PC-3 (cell line): ENCODE measurements at regions not wholly inside any gene's neighbourhood (a gene's known extent, or its start where the extent isn't known, plus 50 kb on each side); places are given as distances from the start of the nearest gene placed in this dataset.

Experiments
- ATAC-seq: fragments of 200-7000 bp; cut with Tn5 transposase; 2 replicates; pipeline ENCODE4 v1.9.1; 2020; ENCODE audit warnings: mild to moderate bottlenecking, moderate library complexity
- BruUV-seq: library from RNA; stranded (reverse); fragments of 400-500 nt; replicated peaks from 2 replicates; lab custom pipeline; 2021; lab: Mats Ljungman, UMichigan
- CTCF ChIA-PET: fragments of 300-600 bp; sonication (Branson Sonifier 250); formaldehyde crosslinking; loops from one replicate; lab custom pipeline; 2022; ENCODE audit warnings: antibody characterized with exemption; lab: Charles Lee
- POLR2A ChIA-PET: fragments of 300-600 bp; sonication (Branson Sonifier 250); formaldehyde crosslinking; loops from one replicate; lab custom pipeline; 2022; ENCODE audit warnings: antibody characterized with exemption; ENCODE audit not compliant: unreplicated experiment; lab: Charles Lee
- DNase-seq: peaks from one replicate; pipeline ENCODE4 v3.0.0-alpha.2; 2015
- H2AFZ ChIP-seq: fragments of 300-600 bp; sonication (generic); 2 replicates; pipeline ENCODE4 v1.6.0; 2016; ENCODE audit warnings: antibody characterized with exemption, low read length
- H3F3A ChIP-seq: fragments of 300-600 bp; sonication (generic); one replicate; pipeline ENCODE4 v1.6.0; 2017; ENCODE audit warnings: antibody characterized with exemption, low read length, control low read depth, mild to moderate bottlenecking; ENCODE audit not compliant: unreplicated experiment
- H3K27ac ChIP-seq: fragments of 300-600 bp; sonication (generic); 2 replicates; pipeline ENCODE4 v1.5.1; 2016; ENCODE audit warnings: mild to moderate bottlenecking, low read length
- H3K27me3 ChIP-seq: fragments of 300-600 bp; sonication (generic); 2 replicates; pipeline ENCODE4 v1.6.1; 2016; ENCODE audit warnings: low read length, mixed read lengths
- H3K36me3 ChIP-seq: fragments of 300-600 bp; sonication (generic); 2 replicates; pipeline ENCODE4 v1.6.1; 2016; ENCODE audit warnings: low read depth, mixed run types, low read length, mixed read lengths
- H3K4me1 ChIP-seq: fragments of 300-600 bp; sonication (generic); 2 replicates; pipeline ENCODE4 v1.5.1; 2016; ENCODE audit warnings: low read length; ENCODE audit not compliant: insufficient read depth
- H3K4me2 ChIP-seq: fragments of 300-600 bp; sonication (generic); 2 replicates; pipeline ENCODE4 v1.6.0; 2016; ENCODE audit warnings: low read length
- H3K4me3 ChIP-seq: fragments of 300-600 bp; sonication (generic); 2 replicates; pipeline ENCODE4 v1.5.1; 2016; ENCODE audit warnings: mild to moderate bottlenecking, low read length, mixed read lengths
- H3K79me2 ChIP-seq: fragments of 300-600 bp; sonication (generic); 2 replicates; pipeline ENCODE4 v1.6.1; 2017; ENCODE audit warnings: low read length, mixed read lengths
- H3K9ac ChIP-seq: fragments of 300-600 bp; sonication (generic); 2 replicates; pipeline ENCODE4 v1.6.0; 2016; ENCODE audit warnings: mild to moderate bottlenecking, low read length
- H3K9me2 ChIP-seq: fragments of 300-600 bp; sonication (generic); replicated peaks from 2 replicates; pipeline ENCODE4 v1.6.1; 2016; ENCODE audit warnings: mixed run types, low read length, mixed read lengths
- H3K9me3 ChIP-seq: fragments of 300-600 bp; sonication (generic); 2 replicates; pipeline ENCODE4 v1.6.1; 2016; ENCODE audit warnings: low read length, mixed read lengths
- H4K20me1 ChIP-seq: fragments of 300-600 bp; sonication (generic); 2 replicates; pipeline ENCODE4 v1.6.1; 2016; ENCODE audit warnings: low read length, mixed read lengths
- EZH2 ChIP-seq: fragments of 300-600 bp; sonication (generic); IDR thresholded peaks from one replicate; pipeline ENCODE4 v1.6.1; 2017; ENCODE audit warnings: antibody characterized with exemption, mild to moderate bottlenecking, low read length; ENCODE audit not compliant: unreplicated experiment
- EZH2phosphoT487 ChIP-seq: fragments of 300-600 bp; sonication (generic); IDR thresholded peaks from 2 replicates; pipeline ENCODE4 v1.6.1; 2018; ENCODE audit warnings: mild to moderate bottlenecking, antibody characterized with exemption, low read length, borderline replicate concordance
- intact Hi-C: fragments of 100-400 bp; cut with micrococcal nuclease; formaldehyde crosslinking; loops from 2 replicates; pipeline ENCODE4 v1.9.0; 2023
- TF ChIP-seq, protein P1 (sequence below): fragments of 300-600 bp; sonication (generic); conservative IDR thresholded peaks from 2 replicates; pipeline ENCODE4 v1.5.1; 2017; ENCODE audit warnings: antibody characterized with exemption, low read depth, mild to moderate bottlenecking, low read length

DNA sequence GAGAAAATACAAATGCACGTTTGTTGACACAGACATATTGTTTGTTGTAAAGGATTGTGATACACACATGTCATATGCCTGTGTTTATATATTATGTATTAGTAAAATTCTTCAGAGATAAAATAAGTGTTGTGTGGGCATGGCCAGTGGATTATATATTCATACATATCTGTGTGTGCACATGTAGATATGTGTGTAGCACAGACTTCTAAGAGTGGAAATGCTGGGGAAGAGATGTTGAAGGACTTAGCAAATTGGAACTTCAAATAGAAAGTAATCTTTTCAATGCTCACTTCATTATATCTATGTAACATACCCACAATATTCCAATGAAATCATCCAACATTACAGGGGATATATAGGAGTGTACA is 413.2 kb downstream of the LMO7 start:
- BruUV-seq, result no TSS peak
- ChIA-PET POLR2A (no interaction called here), CTCF (no interaction called here)

DNA sequence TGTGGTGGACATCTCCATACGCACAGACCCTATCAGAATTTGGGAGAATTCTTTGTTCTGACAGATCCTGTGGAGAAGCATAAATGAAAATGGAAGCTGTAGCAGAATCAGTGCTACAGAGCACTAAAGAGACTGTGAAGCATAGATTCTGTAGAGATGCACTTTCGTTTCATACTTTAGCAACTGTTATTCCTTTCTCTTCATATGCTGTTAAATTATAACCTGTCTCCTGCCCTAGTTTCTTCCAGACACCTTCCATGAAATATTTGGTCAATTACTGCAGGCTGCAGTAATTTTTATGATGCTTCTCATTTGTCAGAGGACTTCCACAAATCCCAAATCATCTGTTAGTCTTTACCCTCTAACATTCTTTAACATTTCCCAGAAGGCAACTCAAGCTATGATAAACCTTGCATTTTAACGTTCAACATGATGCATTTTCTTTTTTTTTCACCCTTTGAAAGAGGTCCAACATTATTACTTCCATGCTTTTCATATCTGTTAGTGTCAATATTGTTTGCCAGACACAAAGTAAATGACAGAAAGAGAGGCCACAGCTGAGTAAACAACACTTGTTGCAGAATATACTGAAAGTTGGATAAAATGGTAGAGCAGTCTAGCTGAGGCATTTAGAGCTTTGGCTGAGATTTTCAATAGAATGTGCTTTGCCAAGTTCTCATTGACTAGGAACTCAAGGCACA is 412.7 kb downstream of the LMO7 start:
- no peak for DNase-seq
- Histone ChIP-seq H3K79me2 (no peaks in the 10 kb centered on the region), H3F3A (no peaks in the 10 kb centered on the region), H3K4me1 (no peaks in the 10 kb centered on the region), H3K9ac (no peak overlapping the region), H2AFZ (no peak overlapping the region), H3K27me3 (no peaks in the 10 kb centered on the region), H4K20me1 (no peaks in the 10 kb centered on the region), H3K4me3 (no peak overlapping the region), H3K9me3 (no peaks in the 10 kb centered on the region), H3K27ac (no peak overlapping the region), H3K36me3 (no peaks in the 10 kb centered on the region), H3K9me2 (no peaks in the 10 kb centered on the region), H3K4me2 (no peak overlapping the region)
- intact Hi-C loops, result no loop called here
- no peak for ATAC-seq
- BruUV-seq, result no TSS peak
- ChIA-PET POLR2A (no interaction called here), CTCF (no interaction called here)
- TF ChIP-seq EZH2, result no peak
- TF ChIP-seq, protein P1, sequence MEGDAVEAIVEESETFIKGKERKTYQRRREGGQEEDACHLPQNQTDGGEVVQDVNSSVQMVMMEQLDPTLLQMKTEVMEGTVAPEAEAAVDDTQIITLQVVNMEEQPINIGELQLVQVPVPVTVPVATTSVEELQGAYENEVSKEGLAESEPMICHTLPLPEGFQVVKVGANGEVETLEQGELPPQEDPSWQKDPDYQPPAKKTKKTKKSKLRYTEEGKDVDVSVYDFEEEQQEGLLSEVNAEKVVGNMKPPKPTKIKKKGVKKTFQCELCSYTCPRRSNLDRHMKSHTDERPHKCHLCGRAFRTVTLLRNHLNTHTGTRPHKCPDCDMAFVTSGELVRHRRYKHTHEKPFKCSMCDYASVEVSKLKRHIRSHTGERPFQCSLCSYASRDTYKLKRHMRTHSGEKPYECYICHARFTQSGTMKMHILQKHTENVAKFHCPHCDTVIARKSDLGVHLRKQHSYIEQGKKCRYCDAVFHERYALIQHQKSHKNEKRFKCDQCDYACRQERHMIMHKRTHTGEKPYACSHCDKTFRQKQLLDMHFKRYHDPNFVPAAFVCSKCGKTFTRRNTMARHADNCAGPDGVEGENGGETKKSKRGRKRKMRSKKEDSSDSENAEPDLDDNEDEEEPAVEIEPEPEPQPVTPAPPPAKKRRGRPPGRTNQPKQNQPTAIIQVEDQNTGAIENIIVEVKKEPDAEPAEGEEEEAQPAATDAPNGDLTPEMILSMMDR, result no peak
- TF ChIP-seq EZH2phosphoT487, result no peak

More for the DNA sequence above, 413.2 kb downstream of the LMO7 start:
- ATAC-seq, result no peak
- H3K9me2 ChIP-seq, result no peaks in the 10 kb centered on the region
- no peaks in the 10 kb centered on the region for H3K79me2 ChIP-seq
- no peaks in the 10 kb centered on the region for H3K36me3 ChIP-seq
- no peak overlapping the region for H3K9ac ChIP-seq
- no peaks in the 10 kb centered on the region for H3K4me1 ChIP-seq
- no peak overlapping the region for H3K27ac ChIP-seq
- no peak overlapping the region for H2AFZ ChIP-seq
- intact Hi-C loops, result no loop called here
- TF ChIP-seq EZH2phosphoT487, result no peak
- no peak for TF ChIP-seq EZH2
- TF ChIP-seq, protein P1, result no peak
- no peaks in the 10 kb centered on the region for H4K20me1 ChIP-seq
- H3K4me2 ChIP-seq, result no peak overlapping the region
- DNase-seq, result no peak
- H3K9me3 ChIP-seq, result no peaks in the 10 kb centered on the region
- no peak overlapping the region for H3K4me3 ChIP-seq
- H3K27me3 ChIP-seq, result no peaks in the 10 kb centered on the region
- H3F3A ChIP-seq, result no peaks in the 10 kb centered on the region

DNA sequence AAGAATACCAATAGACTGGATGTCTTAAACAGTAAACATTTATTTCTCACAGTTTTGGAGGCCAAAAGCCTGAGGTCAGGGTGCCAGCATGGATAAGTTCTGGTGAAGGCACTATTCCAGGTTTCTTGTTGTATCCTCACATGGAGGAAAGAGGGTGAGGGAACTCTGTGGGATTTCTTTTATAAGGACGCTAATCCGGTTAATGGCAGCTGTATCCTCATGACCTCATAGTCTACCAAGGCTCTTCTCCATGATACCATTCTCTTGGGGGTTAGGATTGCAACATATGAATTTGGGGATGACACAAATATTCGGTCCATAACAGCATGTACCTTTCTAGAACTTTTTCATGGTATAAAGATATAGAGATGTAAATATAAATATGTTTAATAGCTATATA is 412.0 kb downstream of the LMO7 start:
- intact Hi-C loops, result no loop called here
- Histone ChIP-seq H3K9ac (no peak overlapping the region), H3K27me3 (no peaks in the 10 kb centered on the region), H3K36me3 (no peaks in the 10 kb centered on the region), H4K20me1 (no peaks in the 10 kb centered on the region), H2AFZ (no peak overlapping the region), H3K9me3 (no peaks in the 10 kb centered on the region), H3K4me2 (no peak overlapping the region), H3K79me2 (no peaks in the 10 kb centered on the region), H3K9me2 (no peaks in the 10 kb centered on the region), H3K4me3 (no peak overlapping the region), H3F3A (no peaks in the 10 kb centered on the region), H3K27ac (no peak overlapping the region), H3K4me1 (no peaks in the 10 kb centered on the region)
- POLR2A ChIA-PET, result no interaction called here
- DNase-seq (no peak), ATAC-seq (no peak)
- CTCF ChIA-PET, result no interaction called here
- TF ChIP-seq EZH2phosphoT487 (no peak), EZH2 (no peak)
- TF ChIP-seq, protein P1, result no peak
- no TSS peak for BruUV-seq
